GM21528 (cell line): ENCODE measurements at regions not wholly inside any gene's neighbourhood (a gene's known extent, or its start where the extent isn't known, plus 50 kb on each side); places are given as distances from the start of the nearest gene placed in this dataset.

Source experiments
- ATAC-seq: cut with Tn5 transposase; IDR thresholded peaks from one replicate; pipeline ENCODE4 v1.9.1; 2021; ENCODE audit warnings: mild to moderate bottlenecking, moderate library complexity; ENCODE audit not compliant: unreplicated experiment, low FRiP score

GRCh38 chr1:239814306-239814881 is 277.3 kb upstream of the FMN2 start:
- ATAC-seq, result no peak

DNA sequence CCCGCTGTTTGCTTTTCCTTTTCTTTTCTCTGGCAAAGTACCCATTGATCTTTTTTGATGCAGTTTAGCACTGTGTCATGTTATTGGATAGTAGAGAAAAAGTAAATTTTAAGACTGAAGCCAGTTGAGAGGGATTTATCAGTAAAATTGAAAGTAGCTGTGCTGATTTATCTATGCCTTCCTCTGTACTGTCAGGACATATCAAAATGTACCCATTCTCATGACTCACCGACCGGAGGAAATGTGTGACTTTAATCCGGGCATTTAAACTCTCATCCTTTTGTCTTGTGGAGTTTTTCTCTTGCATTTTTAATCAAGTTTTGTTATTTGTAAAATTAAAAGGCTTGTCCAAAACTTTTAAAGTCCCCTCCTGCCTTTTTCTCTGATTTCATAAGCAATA is 276.6 kb upstream of the FMN2 start:
- no peak for ATAC-seq

DNA sequence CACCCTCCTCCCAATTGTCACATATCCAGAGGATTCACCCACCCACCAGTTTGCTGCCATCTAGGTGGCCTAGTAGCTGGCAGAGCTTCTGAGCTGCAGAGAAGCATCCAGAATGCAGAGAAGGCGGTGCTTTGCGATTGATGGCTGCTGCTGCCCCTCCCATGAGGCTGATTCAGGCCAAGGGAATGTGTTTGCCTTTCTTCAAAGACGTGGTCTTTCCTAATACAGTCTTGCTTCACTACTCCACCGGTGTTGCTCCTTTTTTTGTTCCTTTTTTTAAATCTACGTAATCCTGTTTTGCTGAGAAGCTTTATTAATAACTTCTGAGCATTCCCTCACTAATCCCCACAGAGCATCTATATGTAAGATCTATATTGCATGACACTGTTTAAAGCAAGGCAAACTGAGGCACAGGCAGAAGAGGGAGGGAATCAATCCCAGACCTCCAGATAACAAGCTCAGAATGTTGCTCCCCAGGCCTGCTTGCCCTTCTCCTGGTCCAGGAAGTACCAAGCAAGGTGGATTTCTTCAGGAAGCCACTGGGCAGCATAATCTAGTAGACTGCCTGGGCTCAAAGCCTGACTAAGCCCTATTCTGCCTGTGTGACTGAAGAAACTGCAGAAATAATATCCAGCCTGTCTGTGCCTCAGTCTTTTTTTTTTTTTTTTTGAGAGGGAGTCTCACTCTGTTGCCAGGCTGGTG is 275.5 kb upstream of the FMN2 start:
- no peak for ATAC-seq

- ATAC-seq, result no peak
Observed at GRCh38 chr1:239817276-239817675, 274.4 kb upstream of the FMN2 start.

DNA sequence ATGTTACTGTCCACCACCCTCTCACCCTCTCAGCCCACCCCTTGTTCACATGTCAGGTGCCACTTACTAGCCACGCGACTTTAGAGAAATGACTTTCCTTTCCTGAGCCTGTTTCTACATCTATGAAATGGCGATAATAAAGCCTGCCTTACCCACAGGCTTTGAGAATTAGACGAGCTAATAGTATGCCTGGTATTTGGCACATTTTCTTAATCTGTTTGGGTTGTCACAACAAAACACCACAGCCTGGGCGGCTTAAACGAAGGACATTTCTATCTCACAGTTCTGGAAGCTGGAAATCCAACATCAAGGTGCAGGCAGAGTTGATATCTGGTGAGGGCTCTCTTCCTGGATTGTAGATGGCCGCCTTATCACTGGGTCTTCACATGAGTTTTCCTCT is 273.9 kb upstream of the FMN2 start:
- ATAC-seq, result no peak

GRCh38 chr1:239819096-239819495 is 272.6 kb upstream of the FMN2 start:
- ATAC-seq, result no peak

DNA sequence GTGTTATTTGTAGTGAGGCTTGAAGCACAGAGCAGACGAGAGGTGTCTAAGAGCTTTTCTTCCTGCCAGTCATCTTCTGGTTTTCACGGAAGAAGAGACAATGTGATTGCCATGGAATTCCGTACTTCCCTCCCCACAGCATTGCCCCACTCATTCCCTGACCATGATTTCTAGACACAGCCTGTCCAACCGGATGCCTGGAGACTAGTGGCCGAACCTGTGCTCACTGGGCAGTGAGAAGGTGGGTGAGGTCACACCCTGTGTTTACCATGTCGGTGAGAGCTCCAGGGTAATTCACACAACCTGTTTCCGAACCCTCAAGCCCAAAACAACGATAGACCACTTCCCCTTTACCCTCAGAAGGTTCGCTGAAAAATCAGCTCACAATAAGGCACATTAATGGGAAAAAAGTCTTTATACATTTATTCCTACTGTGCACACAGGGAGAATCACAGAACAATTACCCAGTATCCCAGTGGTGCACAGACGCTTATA is 271.9 kb upstream of the FMN2 start:
- no peak for ATAC-seq

DNA sequence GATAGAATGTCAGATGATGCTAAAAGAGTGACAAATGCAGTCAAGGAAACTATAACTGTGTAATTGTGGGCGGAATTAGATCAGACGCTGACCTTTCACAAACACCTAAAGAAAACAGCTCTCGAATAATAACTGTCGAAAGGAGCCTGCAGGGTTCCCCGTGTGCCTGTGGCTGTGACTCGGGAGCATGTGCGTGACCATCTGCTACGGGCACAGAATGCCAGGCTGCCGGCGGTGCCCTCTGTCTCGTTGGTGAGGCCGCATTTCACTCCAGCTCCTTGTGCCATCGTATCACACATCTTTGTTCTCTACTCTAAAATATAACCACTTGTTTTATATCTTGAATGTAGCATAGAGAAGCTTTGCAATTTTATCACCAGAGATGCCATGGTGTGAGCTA is 267.8 kb upstream of the FMN2 start:
- ATAC-seq, result no peak

DNA sequence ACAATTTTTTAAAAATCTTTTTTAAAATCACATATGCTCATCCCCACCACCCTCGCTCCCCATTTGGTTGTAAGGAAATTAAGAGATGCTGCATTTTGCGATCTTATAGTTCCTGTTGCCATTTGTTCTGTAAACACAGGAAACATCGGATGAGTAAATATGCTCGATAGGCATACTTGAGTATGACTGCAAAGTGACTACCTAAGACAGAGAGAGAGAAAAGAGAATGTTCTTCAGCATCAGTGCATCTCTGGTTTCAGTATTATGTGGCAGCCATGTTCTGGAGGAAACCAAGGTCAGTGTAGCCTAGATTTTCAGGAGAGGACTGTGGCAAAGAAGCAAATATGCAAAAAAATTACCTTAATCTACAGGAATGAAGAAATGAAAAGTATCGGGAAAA is 265.5 kb upstream of the FMN2 start:
- ATAC-seq, result no peak

- no peak for ATAC-seq
Observed at GRCh38 chr1:239826736-239827135, 264.9 kb upstream of the FMN2 start.

DNA sequence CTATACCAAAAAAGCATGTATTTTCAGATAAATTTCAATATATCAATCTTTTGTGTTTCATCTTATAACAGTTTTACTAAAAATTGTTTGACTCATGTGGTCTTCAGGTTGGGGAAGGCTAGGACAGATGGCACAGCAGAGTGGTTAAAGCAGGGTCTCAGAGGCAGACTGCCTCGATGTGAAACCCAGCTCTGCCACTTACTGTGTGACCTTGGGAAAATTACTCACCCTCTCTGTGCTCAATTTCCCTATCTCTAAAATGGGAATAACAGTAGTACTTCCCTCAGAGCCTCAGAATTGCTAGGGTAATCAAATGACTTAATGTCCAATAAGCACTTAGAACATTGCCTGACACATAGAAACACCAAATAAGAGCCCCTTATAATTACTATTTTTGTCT is 262.1 kb upstream of the FMN2 start:
- no peak for ATAC-seq

DNA sequence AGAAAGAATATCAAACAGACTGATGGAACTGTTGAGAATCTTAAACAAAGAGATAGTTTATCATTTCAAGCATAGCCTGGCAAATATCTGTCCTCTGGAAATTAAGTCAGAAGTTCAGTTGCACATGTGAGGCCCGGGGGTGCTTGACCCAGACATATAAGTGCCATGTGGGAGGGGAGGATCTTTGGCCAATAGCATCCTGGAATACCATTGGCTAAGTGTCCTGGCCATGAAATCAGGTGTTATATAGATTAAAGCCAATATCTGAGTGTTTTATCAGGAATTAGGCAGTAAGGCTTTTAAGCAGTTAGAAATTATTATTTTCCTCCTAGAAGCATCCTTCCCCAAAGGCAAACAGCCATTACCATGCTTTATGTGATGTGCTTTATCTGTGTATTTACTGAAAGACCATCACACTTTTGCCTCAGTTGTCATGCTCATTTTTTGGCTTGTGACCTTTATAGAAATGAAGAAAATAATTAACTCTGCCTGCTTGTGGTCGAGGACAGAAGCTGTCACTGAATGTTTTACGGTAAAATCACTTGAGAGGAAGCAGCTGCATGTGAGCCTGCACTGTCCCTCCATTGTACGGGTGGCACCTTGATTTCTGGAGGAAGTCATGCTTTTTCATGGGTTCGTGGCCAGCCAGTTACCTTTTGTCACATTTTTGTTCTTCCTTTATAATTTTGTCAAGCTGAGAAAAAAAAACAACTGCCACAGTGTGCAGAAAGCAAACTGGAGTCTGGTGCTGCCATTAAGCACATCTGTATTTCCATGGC is 259.9 kb upstream of the FMN2 start:
- ATAC-seq, result no peak

GRCh38 chr1:239833723-239834122 is 258.0 kb upstream of the FMN2 start:
- ATAC-seq, result no peak

GRCh38 chr1:239835946-239836440 is 255.7 kb upstream of the FMN2 start:
- no peak for ATAC-seq

DNA sequence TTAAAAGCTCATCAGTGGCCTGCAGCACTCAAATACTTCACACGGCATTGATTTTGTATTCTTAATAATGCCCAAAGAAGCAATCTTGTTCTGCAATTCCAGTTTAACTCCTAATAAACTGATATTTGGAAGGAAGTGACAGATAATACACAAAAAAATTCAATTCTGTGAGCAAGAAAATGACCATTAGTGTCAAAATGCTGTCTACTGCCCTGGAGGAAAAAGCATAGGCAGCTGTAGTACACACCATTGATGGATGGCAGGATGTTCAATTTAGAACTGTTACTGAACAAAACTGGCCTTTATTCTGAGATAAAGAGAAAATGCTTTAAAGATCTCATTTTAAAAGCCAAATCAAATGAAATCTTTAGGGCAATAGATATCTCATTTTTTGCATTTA is 251.3 kb upstream of the FMN2 start:
- ATAC-seq, result no peak

DNA sequence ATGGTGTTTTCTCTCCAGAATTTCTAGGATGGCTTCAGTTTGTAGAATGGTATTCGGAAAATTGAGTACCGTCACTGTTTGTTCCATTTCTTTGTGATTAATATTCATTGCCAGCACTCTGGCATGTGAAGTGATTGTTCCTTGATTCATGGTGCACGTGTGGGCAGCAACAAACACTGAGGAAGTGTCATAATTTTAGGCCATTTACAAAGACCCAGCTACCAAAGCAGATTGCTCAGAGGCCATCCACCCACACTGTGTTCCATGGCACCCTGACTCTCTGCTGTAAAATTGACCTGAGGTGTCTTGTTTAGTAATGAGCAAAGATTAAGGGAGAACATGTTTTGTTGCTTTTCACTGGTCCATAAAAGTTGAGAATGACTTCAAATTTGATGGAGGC is 250.9 kb upstream of the FMN2 start:
- ATAC-seq, result no peak

DNA sequence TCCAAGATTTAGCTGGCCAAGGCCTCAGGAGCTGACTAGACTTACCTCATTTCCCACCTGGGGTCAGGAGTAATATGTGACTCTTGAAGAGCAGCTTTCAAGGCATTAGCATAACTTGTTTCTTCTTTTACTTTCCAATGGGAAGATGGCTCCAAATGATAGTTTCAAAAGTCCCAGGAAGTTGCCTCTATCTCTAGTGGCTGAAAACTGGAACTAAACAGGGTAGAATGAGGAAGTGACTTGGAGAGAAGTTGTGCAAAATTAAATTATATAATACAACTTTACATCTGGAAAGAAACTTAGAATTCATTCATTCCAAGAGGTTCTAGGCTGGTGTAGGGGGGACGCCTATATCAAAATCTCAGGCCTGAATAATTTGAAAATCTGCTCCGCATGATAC is 250.1 kb upstream of the FMN2 start:
- no peak for ATAC-seq

DNA sequence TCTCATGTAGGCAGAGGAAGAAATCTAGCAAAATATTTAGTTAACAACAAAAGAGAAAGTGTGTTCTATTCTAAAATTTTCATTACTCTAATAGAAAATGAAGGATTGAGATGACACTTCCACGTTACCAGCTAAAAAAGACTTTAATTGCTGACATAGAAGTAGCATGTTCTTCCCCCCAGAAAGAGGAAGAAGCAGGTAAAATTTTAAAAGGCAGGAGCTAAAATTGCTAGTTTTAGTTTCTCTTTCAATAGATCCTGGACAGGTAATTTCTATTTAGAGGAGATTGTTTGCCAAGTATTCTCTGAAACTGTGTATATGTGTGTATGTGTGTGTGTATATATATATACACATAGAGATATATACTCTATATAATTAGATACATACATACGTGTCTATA is 248.1 kb upstream of the FMN2 start:
- no peak for ATAC-seq

DNA sequence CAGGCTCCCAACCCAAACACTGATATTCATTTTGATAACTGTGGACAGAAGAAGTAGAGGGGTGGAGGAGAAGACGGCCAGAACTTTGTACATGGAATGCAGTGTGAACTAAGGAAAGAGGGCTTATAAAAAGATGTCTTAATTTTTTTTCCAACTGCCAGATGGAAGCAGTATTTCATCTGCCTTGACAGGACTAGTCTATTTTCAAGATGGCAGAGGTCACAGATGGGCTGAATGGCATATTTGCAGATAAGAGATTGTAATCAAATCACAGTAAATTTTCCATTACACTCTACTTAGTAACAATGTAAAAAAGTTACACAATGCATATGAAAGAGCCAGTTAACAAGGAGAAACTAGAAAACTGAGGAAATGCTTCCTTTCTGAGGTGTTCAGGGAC is 246.8 kb upstream of the FMN2 start:
- no peak for ATAC-seq

GRCh38 chr1:239854922-239855321 is 236.8 kb upstream of the FMN2 start:
- ATAC-seq, result no peak

DNA sequence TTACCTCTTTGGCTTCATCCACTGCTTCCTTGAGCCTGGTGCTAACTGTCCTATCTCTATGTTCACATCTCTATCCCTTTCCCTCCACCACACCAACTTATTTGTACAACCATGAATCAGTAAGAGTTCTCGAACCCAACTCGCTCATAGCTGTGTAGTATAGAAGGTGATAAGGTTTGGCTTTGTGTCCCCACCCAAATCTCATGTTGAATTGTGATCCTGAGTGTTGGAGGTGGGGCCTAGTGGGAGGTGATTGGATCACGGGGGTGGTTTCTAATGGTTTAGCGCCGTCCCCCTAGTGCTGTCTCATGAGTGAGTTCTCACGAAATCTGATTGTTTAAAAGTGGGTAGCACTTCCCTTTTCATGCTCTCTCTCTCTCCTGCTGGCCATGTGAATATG is 235.6 kb upstream of the FMN2 start:
- no peak for ATAC-seq

GRCh38 chr1:239856924-239857323 is 234.8 kb upstream of the FMN2 start:
- no peak for ATAC-seq
